ENCODE measurements at regions not wholly inside any gene's neighbourhood (a gene's known extent, or its start where the extent isn't known, plus 50 kb on each side); places are given as distances from the start of the nearest gene placed in this dataset.

- no peaks in the 10 kb centered on the region for H3K36me3 Mint-ChIP-seq
- Histone ChIP-seq H3K36me3 (ENCODE audit: control insufficient read depth, insufficient read depth, low read length) (no peaks in the 10 kb centered on the region), H3K4me1 (ENCODE audit: control insufficient read depth, insufficient read depth, low read length, poor library complexity, severe bottlenecking) (no peaks in the 10 kb centered on the region), H3K9me3 (ENCODE audit: control insufficient read depth in 2 of 2, low read length in 2 of 2) (no peaks in the 10 kb centered on the region), H3K27me3 (ENCODE audit: control insufficient read depth, insufficient read depth, low read length) (no peaks in the 10 kb centered on the region), H3K4me3 (ENCODE audit: low read depth, low read length) (no peak overlapping the region), H3K27ac (ENCODE audit: insufficient read depth, low read length, poor library complexity, severe bottlenecking) (no peak overlapping the region)
- H3K27ac Mint-ChIP-seq = no peak overlapping the region
- H3K27me3 Mint-ChIP-seq = no peaks in the 10 kb centered on the region
- ATAC-seq (ENCODE audit: low read depth in 2 of 2) (no peak), DNase-seq (no peak)
- H3K4me3 Mint-ChIP-seq = no peak overlapping the region
- no peaks in the 10 kb centered on the region for H3K4me1 Mint-ChIP-seq
- H3K9me3 Mint-ChIP-seq = peaks cover 0 to 17% (median 4%) of the 10 kb centered on the region in 7 donors
Observed at GRCh38 chr2:175516555-175516954, 335.0 kb upstream of the ATP5MC3 start.

GRCh38 chr2:175500255-175500654 lies 318.7 kb upstream of the ATP5MC3 start:
- Histone ChIP-seq H3K27me3 (ENCODE audit: control insufficient read depth, insufficient read depth, low read length) (no peaks in the 10 kb centered on the region), H3K9me3 (ENCODE audit: control insufficient read depth in 2 of 2, low read length in 2 of 2) (peaks cover 4 to 11% of the 10 kb centered on the region in 2 experiments), H3K36me3 (ENCODE audit: control insufficient read depth, insufficient read depth, low read length) (no peaks in the 10 kb centered on the region), H3K27ac (ENCODE audit: insufficient read depth, low read length, poor library complexity, severe bottlenecking) (no peak overlapping the region), H3K4me1 (ENCODE audit: control insufficient read depth, insufficient read depth, low read length, poor library complexity, severe bottlenecking) (no peaks in the 10 kb centered on the region), H3K4me3 (ENCODE audit: low read depth, low read length) (no peak overlapping the region)
- Mint-ChIP-seq H3K36me3 (no peaks in the 10 kb centered on the region), H3K4me1 (no peaks in the 10 kb centered on the region), H3K9me3 (peaks cover 2 to 30% (median 12%) of the 10 kb centered on the region in 7 donors), H3K27ac (no peak overlapping the region), H3K4me3 (no peak overlapping the region), H3K27me3 (no peaks in the 10 kb centered on the region)
- ATAC-seq (ENCODE audit: low read depth in 2 of 2) = no peak
- no peak for DNase-seq

DNA sequence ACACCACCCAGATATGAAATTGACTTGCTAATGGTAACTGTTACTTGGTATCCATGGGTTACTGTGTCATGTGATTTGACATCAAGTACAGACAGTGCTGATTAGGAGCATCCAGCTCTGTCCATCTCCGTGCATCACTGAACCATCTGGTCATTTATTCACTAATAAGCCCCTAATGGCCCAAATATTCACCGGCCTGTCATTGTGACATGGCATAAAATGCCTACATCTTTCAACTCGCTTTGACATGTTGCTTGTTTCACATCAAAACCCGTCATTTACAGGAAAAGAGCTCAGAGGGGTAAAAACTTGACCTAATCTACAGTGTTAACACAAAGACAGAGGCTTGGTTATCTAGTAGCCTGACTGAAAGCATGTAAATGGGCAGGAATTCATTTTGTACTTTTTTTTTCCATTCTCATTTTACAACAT lies 308.9 kb upstream of the ATP5MC3 start:
- H3K4me3 Mint-ChIP-seq = no peak overlapping the region
- H3K27me3 Mint-ChIP-seq = no peaks in the 10 kb centered on the region
- Histone ChIP-seq H3K36me3 (ENCODE audit: control insufficient read depth, insufficient read depth, low read length) (no peaks in the 10 kb centered on the region), H3K27me3 (ENCODE audit: control insufficient read depth, insufficient read depth, low read length) (no peaks in the 10 kb centered on the region), H3K27ac (ENCODE audit: insufficient read depth, low read length, poor library complexity, severe bottlenecking) (no peak overlapping the region), H3K9me3 (ENCODE audit: control insufficient read depth in 2 of 2, low read length in 2 of 2) (no peaks in the 10 kb centered on the region), H3K4me1 (ENCODE audit: control insufficient read depth, insufficient read depth, low read length, poor library complexity, severe bottlenecking) (no peaks in the 10 kb centered on the region), H3K4me3 (ENCODE audit: low read depth, low read length) (no peak overlapping the region)
- no peak for ATAC-seq (ENCODE audit: low read depth in 2 of 2)
- no peaks in the 10 kb centered on the region for H3K36me3 Mint-ChIP-seq
- no peak overlapping the region for H3K27ac Mint-ChIP-seq
- peaks cover 0 to 3% (median 0%) of the 10 kb centered on the region in 7 donors for H3K9me3 Mint-ChIP-seq
- no peaks in the 10 kb centered on the region for H3K4me1 Mint-ChIP-seq
- no peak for DNase-seq

DNA sequence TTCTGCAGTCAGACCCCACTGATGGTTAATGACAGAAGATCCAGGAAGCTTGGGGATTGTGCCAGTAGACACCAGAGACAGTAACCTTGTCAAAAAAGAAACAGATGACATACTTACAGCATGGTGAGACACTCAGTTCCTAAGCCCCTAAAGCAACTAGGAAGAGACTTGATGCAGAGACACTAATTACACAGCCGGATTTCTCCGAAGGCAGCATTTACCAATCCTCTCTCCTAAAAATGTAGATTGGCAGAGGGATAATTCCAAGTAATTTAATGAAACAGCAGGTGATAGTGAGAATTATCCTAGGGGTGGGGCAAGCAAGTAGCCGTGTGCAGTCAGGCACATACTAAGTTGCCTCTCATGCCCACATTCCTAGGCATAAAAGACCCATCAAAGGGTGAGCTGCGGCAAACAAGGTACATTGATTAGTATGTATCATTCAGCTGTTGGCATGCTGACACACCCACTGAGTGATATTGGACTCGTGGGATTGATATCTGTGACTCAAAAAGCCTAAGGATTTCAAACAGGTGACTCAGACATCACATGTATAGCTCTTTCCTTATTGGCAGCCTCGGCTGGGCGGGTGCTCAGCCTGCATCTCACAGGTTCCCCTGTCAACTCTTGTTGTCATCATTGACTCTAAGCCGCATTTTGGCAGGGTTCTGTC lies 296.7 kb upstream of the ATP5MC3 start:
- Histone ChIP-seq H3K4me3 (ENCODE audit: low read depth, low read length) (no peak overlapping the region), H3K27ac (ENCODE audit: insufficient read depth, low read length, poor library complexity, severe bottlenecking) (no peak overlapping the region), H3K9me3 (ENCODE audit: control insufficient read depth in 2 of 2, low read length in 2 of 2) (no peaks in the 10 kb centered on the region), H3K27me3 (ENCODE audit: control insufficient read depth, insufficient read depth, low read length) (no peaks in the 10 kb centered on the region), H3K36me3 (ENCODE audit: control insufficient read depth, insufficient read depth, low read length) (no peaks in the 10 kb centered on the region), H3K4me1 (ENCODE audit: control insufficient read depth, insufficient read depth, low read length, poor library complexity, severe bottlenecking) (no peaks in the 10 kb centered on the region)
- Mint-ChIP-seq H3K27ac (no peak overlapping the region), H3K4me1 (no peaks in the 10 kb centered on the region), H3K27me3 (no peaks in the 10 kb centered on the region), H3K36me3 (no peaks in the 10 kb centered on the region), H3K4me3 (no peak overlapping the region), H3K9me3 (peaks cover 0 to 3% (median 0%) of the 10 kb centered on the region in 7 donors)
- no peak for DNase-seq
- no peak for ATAC-seq (ENCODE audit: low read depth in 2 of 2)

- Mint-ChIP-seq H3K4me1 (no peaks in the 10 kb centered on the region), H3K9me3 (peaks cover 0 to 6% (median 0%) of the 10 kb centered on the region in 7 donors), H3K27ac (no peak overlapping the region), H3K4me3 (no peak overlapping the region), H3K27me3 (no peaks in the 10 kb centered on the region), H3K36me3 (no peaks in the 10 kb centered on the region)
- no peaks in the 10 kb centered on the region for H3K27me3 ChIP-seq (ENCODE audit: control insufficient read depth, insufficient read depth, low read length)
- no peak overlapping the region for H3K27ac ChIP-seq (ENCODE audit: insufficient read depth, low read length, poor library complexity, severe bottlenecking)
- H3K36me3 ChIP-seq (ENCODE audit: control insufficient read depth, insufficient read depth, low read length) = no peaks in the 10 kb centered on the region
- H3K9me3 ChIP-seq (ENCODE audit: control insufficient read depth in 2 of 2, low read length in 2 of 2) = no peaks in the 10 kb centered on the region
- no peaks in the 10 kb centered on the region for H3K4me1 ChIP-seq (ENCODE audit: control insufficient read depth, insufficient read depth, low read length, poor library complexity, severe bottlenecking)
- ATAC-seq (ENCODE audit: low read depth in 2 of 2) (no peak), DNase-seq (no peak)
- H3K4me3 ChIP-seq (ENCODE audit: low read depth, low read length) = no peak overlapping the region
Observed at GRCh38 chr2:175476948-175477347, 295.4 kb upstream of the ATP5MC3 start.

DNA sequence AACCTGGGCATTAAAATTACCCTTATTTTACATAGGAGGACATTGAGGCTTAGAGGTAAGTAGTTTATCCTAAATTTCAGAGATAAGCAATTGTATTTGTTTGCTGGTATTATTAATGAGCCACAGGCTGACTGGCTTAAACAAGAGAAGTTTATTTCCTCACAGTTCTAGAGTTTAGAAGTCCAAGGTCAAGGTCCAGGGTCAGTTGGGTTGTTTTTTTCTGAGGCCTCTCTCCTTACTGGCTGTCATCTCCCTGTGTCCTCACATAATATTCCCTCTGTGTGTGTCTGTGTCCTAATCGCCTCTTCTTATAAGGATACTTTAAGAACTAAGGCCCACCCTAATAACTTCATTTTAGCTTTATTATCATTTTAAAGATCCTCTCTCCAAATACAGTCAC lies 294.9 kb upstream of the ATP5MC3 start:
- Mint-ChIP-seq H3K4me3 (no peak overlapping the region), H3K27me3 (no peaks in the 10 kb centered on the region), H3K9me3 (peaks cover 0 to 6% (median 0%) of the 10 kb centered on the region in 7 donors), H3K27ac (no peak overlapping the region), H3K4me1 (no peaks in the 10 kb centered on the region), H3K36me3 (no peaks in the 10 kb centered on the region)
- Histone ChIP-seq H3K27ac (ENCODE audit: insufficient read depth, low read length, poor library complexity, severe bottlenecking) (no peak overlapping the region), H3K4me3 (ENCODE audit: low read depth, low read length) (no peak overlapping the region), H3K4me1 (ENCODE audit: control insufficient read depth, insufficient read depth, low read length, poor library complexity, severe bottlenecking) (no peaks in the 10 kb centered on the region), H3K36me3 (ENCODE audit: control insufficient read depth, insufficient read depth, low read length) (no peaks in the 10 kb centered on the region), H3K9me3 (ENCODE audit: control insufficient read depth in 2 of 2, low read length in 2 of 2) (no peaks in the 10 kb centered on the region), H3K27me3 (ENCODE audit: control insufficient read depth, insufficient read depth, low read length) (no peaks in the 10 kb centered on the region)
- DNase-seq (no peak), ATAC-seq (ENCODE audit: low read depth in 2 of 2) (no peak)

- no peaks in the 10 kb centered on the region for H3K4me1 Mint-ChIP-seq
- H3K27ac Mint-ChIP-seq = no peak overlapping the region
- no peaks in the 10 kb centered on the region for H3K36me3 Mint-ChIP-seq
- no peak overlapping the region for H3K4me3 ChIP-seq (ENCODE audit: low read depth, low read length)
- no peaks in the 10 kb centered on the region for H3K27me3 ChIP-seq (ENCODE audit: control insufficient read depth, insufficient read depth, low read length)
- H3K4me1 ChIP-seq (ENCODE audit: control insufficient read depth, insufficient read depth, low read length, poor library complexity, severe bottlenecking) = no peaks in the 10 kb centered on the region
- no peaks in the 10 kb centered on the region for H3K27me3 Mint-ChIP-seq
- H3K9me3 ChIP-seq (ENCODE audit: control insufficient read depth in 2 of 2, low read length in 2 of 2) = no peaks in the 10 kb centered on the region
- no peak for DNase-seq
- no peaks in the 10 kb centered on the region for H3K36me3 ChIP-seq (ENCODE audit: control insufficient read depth, insufficient read depth, low read length)
- H3K27ac ChIP-seq (ENCODE audit: insufficient read depth, low read length, poor library complexity, severe bottlenecking) = no peak overlapping the region
- ATAC-seq (ENCODE audit: low read depth in 2 of 2) = no peak
- H3K9me3 Mint-ChIP-seq = peaks cover 0 to 6% (median 0%) of the 10 kb centered on the region in 7 donors
- H3K4me3 Mint-ChIP-seq = no peak overlapping the region
Observed at GRCh38 chr2:175475130-175475529, 293.6 kb upstream of the ATP5MC3 start.

DNA sequence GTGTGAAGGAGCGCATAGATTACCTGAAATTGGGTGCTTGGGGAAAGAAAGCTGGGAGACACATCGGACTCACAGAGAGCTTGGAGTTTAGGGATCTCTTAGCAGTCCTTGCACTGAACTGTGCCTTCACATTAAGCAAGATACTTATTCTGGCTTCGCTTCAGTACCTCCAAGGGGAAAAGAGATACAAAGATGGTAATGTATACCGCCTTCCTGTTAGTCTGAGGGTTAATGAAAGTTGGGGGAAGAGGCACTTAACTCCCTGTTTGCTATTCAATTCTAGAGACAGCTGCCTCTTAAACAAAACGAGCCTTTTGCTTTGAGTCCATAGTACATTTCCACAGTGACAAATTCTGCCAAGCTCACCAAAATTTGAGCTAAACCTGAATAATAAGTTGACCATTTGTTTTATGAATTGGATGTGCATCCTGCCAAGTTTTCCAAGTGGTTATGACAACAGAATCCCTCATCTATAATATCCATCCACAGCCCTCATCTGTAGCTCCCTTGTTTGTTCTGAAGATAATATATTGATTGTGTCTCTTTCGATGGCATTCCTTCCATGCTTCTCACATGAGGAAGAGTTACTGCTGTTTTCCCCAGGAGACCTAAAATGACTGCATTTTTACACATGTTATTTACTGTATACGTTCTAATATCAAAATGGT lies 287.1 kb upstream of the ATP5MC3 start:
- no peak for DNase-seq
- ATAC-seq (ENCODE audit: low read depth in 2 of 2) = no peak
- no peaks in the 10 kb centered on the region for H3K36me3 ChIP-seq (ENCODE audit: control insufficient read depth, insufficient read depth, low read length)
- H3K4me3 Mint-ChIP-seq = no peak overlapping the region
- H3K4me1 ChIP-seq (ENCODE audit: control insufficient read depth, insufficient read depth, low read length, poor library complexity, severe bottlenecking) = no peaks in the 10 kb centered on the region
- no peaks in the 10 kb centered on the region for H3K9me3 ChIP-seq (ENCODE audit: control insufficient read depth in 2 of 2, low read length in 2 of 2)
- no peaks in the 10 kb centered on the region for H3K4me1 Mint-ChIP-seq
- no peak overlapping the region for H3K4me3 ChIP-seq (ENCODE audit: low read depth, low read length)
- no peaks in the 10 kb centered on the region for H3K27me3 ChIP-seq (ENCODE audit: control insufficient read depth, insufficient read depth, low read length)
- H3K9me3 Mint-ChIP-seq = peaks cover 0 to 3% (median 0%) of the 10 kb centered on the region in 7 donors
- H3K27ac ChIP-seq (ENCODE audit: insufficient read depth, low read length, poor library complexity, severe bottlenecking) = no peak overlapping the region
- no peak overlapping the region for H3K27ac Mint-ChIP-seq
- H3K36me3 Mint-ChIP-seq = no peaks in the 10 kb centered on the region
- H3K27me3 Mint-ChIP-seq = peaks cover 4% of the 10 kb centered on the region

Data from CD4-positive, CD25-positive, alpha-beta regulatory T cell (primary cell).